ENCODE measurements at regions not wholly inside any gene's neighbourhood (a gene's known extent, or its start where the extent isn't known, plus 50 kb on each side); places are given as distances from the start of the nearest gene placed in this dataset.

DNA sequence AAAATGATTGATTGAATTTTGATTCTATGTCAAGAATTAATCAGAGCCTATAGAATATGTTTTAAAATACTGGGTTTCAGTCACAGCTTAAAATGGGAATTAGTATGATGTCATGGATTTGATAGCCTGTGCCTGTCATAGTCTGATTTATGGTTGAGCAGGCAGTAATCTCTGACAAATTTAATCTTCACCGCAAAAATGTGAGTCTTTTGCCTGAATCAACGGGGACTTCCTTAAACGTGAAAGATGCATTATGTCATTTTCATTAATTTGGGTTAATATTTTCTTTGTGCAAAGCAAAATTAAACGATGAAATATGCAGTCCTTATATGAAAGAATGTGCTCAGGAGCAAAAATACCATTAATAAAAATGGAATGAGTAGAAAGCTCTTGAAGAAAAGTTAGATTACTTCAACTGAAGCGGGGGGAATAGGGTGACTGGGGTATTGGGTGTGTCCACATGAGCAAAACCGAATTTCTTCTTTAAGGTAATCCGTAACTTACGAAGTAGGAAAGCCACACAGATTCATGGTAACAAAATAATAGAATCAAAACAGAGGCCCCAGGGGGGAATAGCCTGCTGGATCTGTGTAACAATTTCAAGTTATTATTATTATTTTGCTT is 339.6 kb upstream of the NOX3 start:
- Histone ChIP-seq H3K4me1 (no peaks in the 10 kb centered on the region), H3K27ac (no peak overlapping the region), H3K27me3 (no peaks in the 10 kb centered on the region), H3K4me3 (no peak overlapping the region), H3K36me3 (no peaks in the 10 kb centered on the region), H3K9me3 (no peaks in the 10 kb centered on the region)
- TF ChIP-seq CTCF (IDR thresholded peaks at IDR 0.05), result no peak
- TF ChIP-seq POLR2A (IDR thresholded peaks at IDR 0.05), result no peak
- DNase-seq, result no peak
- 38% methylated on average over 8 of the region's 8 CpGs for WGBS (ENCODE audit: insufficient coverage, low coverage, low lambda C conversion rate, missing lambda C conversion rate)
- ATAC-seq, result no peak
- intact Hi-C loops (cut with DNase I), result no loop called here

- no peaks in the 10 kb centered on the region for H3K27me3 ChIP-seq
- 72% methylated on average over 4 of the region's 4 CpGs for WGBS (ENCODE audit: insufficient coverage, low coverage, low lambda C conversion rate, missing lambda C conversion rate)
- intact Hi-C loops (cut with DNase I), result no loop called here
Measured at GRCh38 chr6:155791891-155792290, 336.3 kb upstream of the NOX3 start.

DNA sequence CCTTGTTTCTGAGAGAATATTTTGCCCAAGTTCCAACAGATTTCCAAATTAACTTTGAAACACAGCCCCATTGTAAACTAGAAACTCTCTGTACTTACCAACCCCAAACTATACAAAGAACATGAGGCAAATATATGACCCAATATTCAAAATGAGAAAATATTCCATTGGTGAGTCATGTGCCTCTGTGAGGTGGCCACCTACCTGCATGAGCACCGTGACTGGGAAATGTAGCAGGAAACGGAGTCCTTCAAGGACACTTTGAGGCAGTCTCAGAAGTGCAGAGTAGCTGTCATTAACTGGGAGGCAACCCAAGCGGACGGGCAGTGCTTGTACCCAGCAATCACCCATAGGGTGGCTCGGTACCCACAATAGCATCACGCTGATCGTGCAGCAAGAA is 335.5 kb upstream of the NOX3 start:
- Histone ChIP-seq H3K27ac (no peak overlapping the region), H3K9me3 (no peaks in the 10 kb centered on the region), H3K27me3 (no peaks in the 10 kb centered on the region), H3K36me3 (no peaks in the 10 kb centered on the region), H3K4me3 (no peak overlapping the region), H3K4me1 (no peaks in the 10 kb centered on the region)
- no peak for ATAC-seq
- no peak for TF ChIP-seq CTCF (IDR thresholded peaks at IDR 0.05)
- TF ChIP-seq POLR2A (IDR thresholded peaks at IDR 0.05), result no peak
- DNase-seq, result no peak
- intact Hi-C loops (cut with DNase I), result no loop called here
- 72% methylated on average over 7 of the region's 7 CpGs for WGBS (ENCODE audit: insufficient coverage, low coverage, low lambda C conversion rate, missing lambda C conversion rate)

More at GRCh38 chr6:155791891-155792290, 336.3 kb upstream of the NOX3 start:
- no peak for ATAC-seq
- no peaks in the 10 kb centered on the region for H3K9me3 ChIP-seq
- H3K4me3 ChIP-seq, result no peak overlapping the region
- H3K4me1 ChIP-seq, result no peaks in the 10 kb centered on the region
- no peak for TF ChIP-seq CTCF (IDR thresholded peaks at IDR 0.05)
- no peak for TF ChIP-seq POLR2A (IDR thresholded peaks at IDR 0.05)
- DNase-seq, result no peak
- no peak overlapping the region for H3K27ac ChIP-seq
- H3K36me3 ChIP-seq, result no peaks in the 10 kb centered on the region

GRCh38 chr6:155787168-155787567 is 331.5 kb upstream of the NOX3 start:
- TF ChIP-seq POLR2A (IDR thresholded peaks at IDR 0.05), result no peak
- no peak for TF ChIP-seq CTCF (IDR thresholded peaks at IDR 0.05)
- Histone ChIP-seq H3K4me3 (no peak overlapping the region), H3K4me1 (no peaks in the 10 kb centered on the region), H3K36me3 (no peaks in the 10 kb centered on the region), H3K27ac (no peak overlapping the region), H3K27me3 (no peaks in the 10 kb centered on the region), H3K9me3 (no peaks in the 10 kb centered on the region)
- intact Hi-C loops (cut with DNase I), result no loop called here
- ATAC-seq (no peak), DNase-seq (no peak)
- WGBS (ENCODE audit: insufficient coverage, low coverage, low lambda C conversion rate, missing lambda C conversion rate), result 50% methylated on average over 2 of the region's 5 CpGs

DNA sequence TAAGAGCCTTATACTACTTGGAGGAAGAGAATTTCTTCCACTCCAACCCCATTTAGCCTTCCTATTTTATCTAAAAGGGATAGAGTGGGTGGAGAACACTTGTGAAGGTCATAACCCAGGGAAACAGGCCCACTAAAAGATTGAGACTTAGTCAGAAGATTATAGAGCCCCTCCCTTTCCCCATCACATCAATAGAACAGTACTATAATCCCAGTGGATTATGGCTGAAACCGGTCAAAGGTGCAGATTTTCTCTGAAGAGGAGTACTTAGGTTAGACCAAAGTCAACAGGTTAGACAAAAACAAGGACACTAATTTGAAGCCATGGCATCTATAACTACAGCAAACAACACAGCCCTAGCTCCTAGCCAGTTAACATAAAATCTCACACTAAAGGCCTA is 330.9 kb upstream of the NOX3 start:
- intact Hi-C loops (cut with DNase I), result no loop called here
- H3K27me3 ChIP-seq, result no peaks in the 10 kb centered on the region
- TF ChIP-seq CTCF (IDR thresholded peaks at IDR 0.05), result no peak
- TF ChIP-seq POLR2A (IDR thresholded peaks at IDR 0.05), result no peak
- H3K4me1 ChIP-seq, result no peaks in the 10 kb centered on the region
- 89% methylated on average over 1 of the region's 1 CpG for WGBS (ENCODE audit: insufficient coverage, low coverage, low lambda C conversion rate, missing lambda C conversion rate)
- H3K4me3 ChIP-seq, result no peak overlapping the region
- H3K36me3 ChIP-seq, result no peaks in the 10 kb centered on the region
- ATAC-seq, result no peak
- H3K27ac ChIP-seq, result no peak overlapping the region
- no peak for DNase-seq
- no peaks in the 10 kb centered on the region for H3K9me3 ChIP-seq
